ENCODE measurements at regions not wholly inside any gene's neighbourhood (a gene's known extent, or its start where the extent isn't known, plus 50 kb on each side); places are given as distances from the start of the nearest gene placed in this dataset.

GRCh38 chr21:34192646-34193285, 119.4 kb downstream of the MRPS6 start:
- DNase-seq, result peak in 1 of 2 donors; percentile 26

GRCh38 chr21:34195335-34195734, 122.0 kb downstream of the MRPS6 start:
- DNase-seq, result no peak

- no peak for DNase-seq
Observed at GRCh38 chr21:34196996-34197395, 123.6 kb downstream of the MRPS6 start.

GRCh38 chr21:34197561-34197960, 124.2 kb downstream of the MRPS6 start:
- no peak for DNase-seq

GRCh38 chr21:34198231-34199120, 125.1 kb downstream of the MRPS6 start:
- DNase-seq, result peak; percentile 26 to 48

GRCh38 chr21:34199121-34199910, 125.9 kb downstream of the MRPS6 start:
- DNase-seq, result no peak

GRCh38 chr21:34200288-34200905, 127.0 kb downstream of the MRPS6 start:
- DNase-seq, result peak in 1 of 2 donors; percentile 30

- peak in 1 of 2 donors; percentile 31 for DNase-seq
Observed at GRCh38 chr21:34201001-34201400, 127.6 kb downstream of the MRPS6 start.

- no peak for DNase-seq
Observed at GRCh38 chr21:34201481-34201858, 128.1 kb downstream of the MRPS6 start.

GRCh38 chr21:34202553-34203372, 129.4 kb downstream of the MRPS6 start:
- DNase-seq, result no peak

- no peak for DNase-seq
Observed at GRCh38 chr21:34203851-34204420, 130.6 kb downstream of the MRPS6 start.

GRCh38 chr21:34204481-34205439, 131.4 kb downstream of the MRPS6 start:
- DNase-seq, result no peak

GRCh38 chr21:34205811-34206571, 132.6 kb downstream of the MRPS6 start:
- DNase-seq, result no peak

- no peak for DNase-seq
Observed at GRCh38 chr21:34213959-34214358, 140.6 kb downstream of the MRPS6 start.

GRCh38 chr21:34215501-34215900, 142.1 kb downstream of the MRPS6 start:
- no peak for DNase-seq

GRCh38 chr21:34215911-34216717, 142.7 kb downstream of the MRPS6 start:
- DNase-seq, result no peak

- no peak for DNase-seq
Observed at GRCh38 chr21:34216718-34217032, 143.3 kb downstream of the MRPS6 start.

GRCh38 chr21:34217263-34217662, 143.9 kb downstream of the MRPS6 start:
- DNase-seq, result no peak
